Epidermal melanocyte (primary cell): ENCODE measurements at regions not wholly inside any gene's neighbourhood (a gene's known extent, or its start where the extent isn't known, plus 50 kb on each side); places are given as distances from the start of the nearest gene placed in this dataset.

Experiments
- DNase-seq: peaks from one replicate; pipeline ENCODE4 v3.0.0; 2011; ENCODE audit warnings: low spot score; ENCODE audit not compliant: insufficient read length

GRCh38 chr7:25500393-25500921, 272.2 kb upstream of the NPVF start:
- DNase-seq: no peak

- DNase-seq: no peak
Measured at GRCh38 chr7:25503306-25503705, 275.0 kb upstream of the NPVF start.

GRCh38 chr7:25512061-25512687, 283.9 kb upstream of the NPVF start:
- no peak for DNase-seq

- DNase-seq: no peak
Measured at GRCh38 chr7:25515633-25516275, 287.5 kb upstream of the NPVF start.

GRCh38 chr7:25517906-25518305, 289.6 kb upstream of the NPVF start:
- no peak for DNase-seq

GRCh38 chr7:25520017-25520416, 291.7 kb upstream of the NPVF start:
- DNase-seq: no peak

GRCh38 chr7:25520516-25520915, 292.2 kb upstream of the NPVF start:
- no peak for DNase-seq

- no peak for DNase-seq
Measured at GRCh38 chr7:25521236-25521635, 292.9 kb upstream of the NPVF start.

GRCh38 chr7:25522727-25523126, 294.4 kb upstream of the NPVF start:
- no peak for DNase-seq

- no peak for DNase-seq
Measured at GRCh38 chr7:25527665-25528170, 299.4 kb upstream of the NPVF start.

- DNase-seq: no peak
Measured at GRCh38 chr7:25529320-25529719, 301.0 kb upstream of the NPVF start.

- DNase-seq: no peak
Measured at GRCh38 chr7:25536851-25537250, 308.6 kb upstream of the NPVF start.

GRCh38 chr7:25537662-25538375, 309.5 kb upstream of the NPVF start:
- no peak for DNase-seq

- no peak for DNase-seq
Measured at GRCh38 chr7:25541094-25541821, 313.0 kb upstream of the NPVF start.

- DNase-seq: no peak
Measured at GRCh38 chr7:25541877-25542276, 313.6 kb upstream of the NPVF start.

GRCh38 chr7:25543210-25543609, 314.9 kb upstream of the NPVF start:
- DNase-seq: no peak

GRCh38 chr7:25543798-25544197, 315.5 kb upstream of the NPVF start:
- DNase-seq: no peak

- DNase-seq: no peak
Measured at GRCh38 chr7:25544254-25544653, 316.0 kb upstream of the NPVF start.

- DNase-seq: no peak
Measured at GRCh38 chr7:25545124-25546008, 317.1 kb upstream of the NPVF start.

- DNase-seq: no peak
Measured at GRCh38 chr7:25546306-25546705, 318.0 kb upstream of the NPVF start.
